CD4-positive, alpha-beta T cell treated with Interleukin-15 for 4 hours (primary cell): ENCODE measurements at regions not wholly inside any gene's neighbourhood (a gene's known extent, or its start where the extent isn't known, plus 50 kb on each side); places are given as distances from the start of the nearest gene placed in this dataset.

Source experiments
- DNase-seq: peaks from one replicate; pipeline ENCODE4 v3.0.0-alpha.2; 2020; ENCODE audit warnings: low spot score

DNA sequence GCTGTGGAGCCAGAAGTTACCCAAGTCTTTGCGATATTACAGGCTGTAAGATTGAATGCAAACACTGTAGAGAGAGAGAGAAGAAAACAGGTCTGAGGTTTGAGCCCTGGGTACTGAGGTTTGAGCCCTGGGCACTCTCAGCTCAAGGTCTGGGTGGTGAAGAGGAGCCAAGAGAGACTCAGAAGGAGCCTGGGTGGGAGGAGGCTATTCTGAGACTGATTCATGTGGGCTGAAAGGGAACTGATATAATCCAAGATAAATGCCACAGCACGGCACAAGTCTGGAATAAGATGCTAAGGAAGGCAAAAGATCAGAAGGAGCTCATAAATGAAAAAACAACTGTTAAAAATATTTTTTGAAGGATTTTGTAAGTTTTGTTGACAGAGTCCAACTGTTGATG lies 407.6 kb upstream of the HS6ST1 start:
- no peak for DNase-seq

DNA sequence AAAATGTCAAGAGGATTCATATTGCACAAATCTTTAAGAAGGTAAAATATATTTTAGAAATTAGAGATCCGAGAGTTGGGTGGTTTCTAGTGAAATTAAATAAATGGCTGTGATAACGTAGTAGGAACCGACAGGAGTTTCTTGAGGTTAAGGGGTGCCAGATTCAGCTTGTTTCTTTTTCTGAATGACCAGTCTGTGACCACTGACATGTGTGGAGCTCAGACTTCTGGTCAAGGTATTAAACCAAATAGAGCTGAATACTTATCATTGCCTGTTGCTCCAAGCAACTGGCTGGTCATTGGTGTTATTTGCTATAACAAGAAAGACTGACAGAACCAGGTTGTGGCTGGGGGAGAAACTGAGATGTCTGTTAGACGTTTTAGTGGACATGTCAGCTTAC lies 408.2 kb upstream of the HS6ST1 start:
- no peak for DNase-seq

DNA sequence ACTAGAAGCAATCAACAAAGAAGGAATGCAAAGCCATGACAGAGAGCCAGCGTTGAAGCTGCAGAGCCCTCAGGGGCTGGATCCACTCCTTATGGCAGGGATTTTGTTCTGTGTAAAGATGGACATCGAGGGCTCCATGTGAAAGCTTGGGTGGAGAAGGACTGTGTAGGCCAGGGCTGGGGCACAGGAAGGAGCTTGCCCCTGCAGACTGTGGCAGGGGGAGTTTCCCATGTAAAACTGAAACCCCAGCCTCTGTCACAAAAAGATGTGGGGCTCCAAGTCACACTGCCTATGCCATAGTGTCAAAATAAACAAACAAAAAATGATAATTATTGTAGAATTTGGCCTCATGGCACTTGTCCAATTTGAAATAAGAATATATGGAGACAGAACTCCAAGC lies 408.7 kb upstream of the HS6ST1 start:
- no peak for DNase-seq

DNA sequence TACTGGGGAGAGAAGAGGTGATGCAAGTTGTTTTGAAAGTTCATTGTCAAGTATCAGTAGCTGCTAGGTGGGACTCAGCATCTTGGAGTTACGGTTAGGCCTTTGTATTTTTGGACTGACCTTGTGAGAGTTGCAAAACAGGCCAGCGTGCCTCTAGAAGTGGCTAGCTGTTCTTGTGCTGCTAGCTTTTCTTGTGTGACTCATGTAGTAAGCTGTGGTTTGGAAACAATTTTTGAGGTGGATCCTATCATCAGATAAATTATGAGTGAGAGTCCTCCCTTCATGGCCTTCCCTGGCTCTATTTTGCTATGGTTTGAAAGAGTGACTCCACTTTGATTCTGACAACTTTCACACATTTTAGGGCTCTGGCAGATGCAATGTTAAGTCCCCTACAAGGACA lies 409.2 kb upstream of the HS6ST1 start:
- no peak for DNase-seq

DNA sequence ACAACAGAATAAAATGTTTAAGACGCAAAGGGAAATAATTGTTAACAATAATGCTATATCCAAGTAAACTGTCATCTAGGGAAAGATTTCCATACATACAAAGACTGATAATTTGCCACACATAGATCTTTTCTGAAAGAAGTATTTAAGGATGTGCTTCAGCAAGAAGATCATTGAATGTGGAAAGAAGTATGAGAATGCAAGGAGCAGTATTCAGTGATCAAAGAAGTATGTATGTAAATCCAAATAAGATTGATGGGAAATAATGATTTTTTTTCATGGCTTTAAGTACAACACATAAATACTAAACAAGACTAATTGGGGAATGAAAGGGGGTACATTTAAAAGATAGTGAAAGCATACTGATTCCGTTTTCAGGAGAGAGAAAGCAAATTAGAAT lies 410.4 kb upstream of the HS6ST1 start:
- DNase-seq, result no peak

DNA sequence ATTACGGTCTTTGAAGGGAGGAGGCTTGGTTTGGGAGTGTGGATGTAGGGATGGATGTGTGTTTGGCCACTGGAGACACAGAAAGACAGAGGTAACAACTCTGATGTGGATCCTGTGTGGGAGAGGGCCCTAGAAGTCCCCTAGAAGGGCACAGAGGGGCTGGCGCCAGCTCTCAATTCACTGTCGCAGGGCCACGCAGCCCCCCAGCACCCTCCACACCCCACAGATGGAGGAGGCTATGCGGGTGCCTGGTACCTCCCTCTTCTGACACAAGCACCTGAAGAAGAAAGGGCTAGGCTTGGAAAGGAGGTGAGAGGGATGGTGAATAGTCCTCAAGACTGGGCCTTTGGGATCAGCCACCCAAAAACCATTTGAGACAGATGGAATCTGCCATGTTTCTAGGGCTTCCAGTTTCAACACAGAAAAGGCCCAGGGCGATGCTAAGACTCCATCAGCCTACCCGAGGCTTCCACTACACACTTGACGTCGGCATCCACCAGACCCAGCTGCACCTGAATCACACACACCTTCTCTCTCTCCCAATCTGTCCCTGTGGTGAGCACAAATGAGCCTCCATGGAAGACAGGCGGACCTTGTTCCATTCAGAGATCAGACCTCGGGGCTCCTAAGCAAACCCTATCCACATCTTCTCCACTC lies 413.5 kb upstream of the HS6ST1 start:
- DNase-seq, result no peak

DNA sequence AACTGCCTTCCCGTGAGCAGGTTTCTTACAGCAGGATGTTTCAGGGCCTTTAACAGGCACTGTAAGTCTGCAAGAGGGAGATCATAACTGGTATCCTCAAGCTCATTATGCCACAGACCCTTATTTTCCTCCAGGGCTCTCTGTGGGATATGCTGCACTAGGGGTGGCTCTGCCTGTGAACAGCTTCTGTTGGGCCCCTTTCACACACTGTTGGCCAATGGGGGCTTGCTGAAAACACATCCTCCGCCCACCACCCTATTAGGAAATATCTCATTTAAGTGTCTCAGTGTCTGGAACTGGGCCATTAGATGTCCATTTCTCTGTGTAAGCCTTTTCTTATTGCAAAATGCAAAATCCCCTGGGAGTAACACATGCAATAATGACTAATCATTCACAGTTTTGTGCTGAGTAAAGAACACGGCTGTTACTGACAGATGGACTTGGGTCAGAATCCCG lies 414.3 kb upstream of the HS6ST1 start:
- no peak for DNase-seq

DNA sequence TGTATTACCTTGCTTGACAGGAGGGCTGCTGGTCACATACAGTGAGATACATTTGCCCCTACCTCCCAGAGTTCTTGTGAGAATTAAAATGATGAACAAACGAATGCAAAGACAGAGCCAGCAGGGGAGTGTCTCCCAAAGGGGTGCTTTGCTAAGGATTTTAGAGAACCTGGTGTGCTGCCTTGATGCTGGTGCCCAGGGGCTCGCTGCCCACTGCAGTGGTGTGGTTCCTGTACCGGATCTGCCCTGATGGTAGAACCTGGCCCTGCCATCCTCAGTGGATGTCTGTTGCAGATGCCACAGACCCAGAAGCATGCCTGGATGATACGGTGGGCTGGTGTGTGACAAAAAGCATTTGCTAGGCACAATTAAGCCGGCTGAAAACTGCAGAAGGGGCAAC lies 414.8 kb upstream of the HS6ST1 start:
- no peak for DNase-seq

DNA sequence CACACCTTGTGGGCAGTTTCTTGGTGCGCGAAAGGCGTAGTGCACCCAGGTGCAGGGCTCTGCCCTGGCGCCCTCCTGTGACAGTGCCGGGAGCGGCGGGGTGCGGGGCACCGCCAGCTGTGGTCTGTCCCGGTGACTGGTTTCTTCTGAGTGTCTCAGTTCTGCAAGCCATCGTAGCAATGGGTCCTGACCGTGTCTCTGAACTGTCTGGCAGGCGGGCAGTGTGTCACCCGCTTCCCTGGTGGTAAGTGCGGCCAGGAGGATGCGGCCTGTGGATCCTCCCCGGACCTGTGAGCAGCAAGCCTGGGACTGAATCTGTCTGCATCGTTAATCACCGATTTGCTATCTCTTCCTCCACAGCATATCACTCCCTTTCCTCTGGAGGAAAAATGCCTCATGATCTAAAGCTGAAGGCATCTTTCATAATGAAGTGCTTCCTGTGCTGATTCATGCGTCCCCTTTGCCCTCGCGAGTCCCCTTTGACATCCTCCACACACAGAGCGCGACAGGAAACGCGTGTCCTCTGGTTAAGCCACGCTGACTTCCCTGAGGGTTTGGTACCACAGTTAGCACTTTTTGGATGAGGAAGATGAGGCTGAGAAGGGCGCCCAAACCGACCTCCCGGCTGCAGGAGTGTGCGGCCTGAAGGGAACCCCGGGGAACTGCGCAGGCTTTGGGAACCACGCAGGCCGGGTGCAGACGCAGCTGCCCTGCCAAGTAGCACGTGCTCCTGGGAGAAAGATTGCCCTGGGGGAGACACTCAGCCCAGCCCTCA lies 416.0 kb upstream of the HS6ST1 start:
- no peak for DNase-seq

DNA sequence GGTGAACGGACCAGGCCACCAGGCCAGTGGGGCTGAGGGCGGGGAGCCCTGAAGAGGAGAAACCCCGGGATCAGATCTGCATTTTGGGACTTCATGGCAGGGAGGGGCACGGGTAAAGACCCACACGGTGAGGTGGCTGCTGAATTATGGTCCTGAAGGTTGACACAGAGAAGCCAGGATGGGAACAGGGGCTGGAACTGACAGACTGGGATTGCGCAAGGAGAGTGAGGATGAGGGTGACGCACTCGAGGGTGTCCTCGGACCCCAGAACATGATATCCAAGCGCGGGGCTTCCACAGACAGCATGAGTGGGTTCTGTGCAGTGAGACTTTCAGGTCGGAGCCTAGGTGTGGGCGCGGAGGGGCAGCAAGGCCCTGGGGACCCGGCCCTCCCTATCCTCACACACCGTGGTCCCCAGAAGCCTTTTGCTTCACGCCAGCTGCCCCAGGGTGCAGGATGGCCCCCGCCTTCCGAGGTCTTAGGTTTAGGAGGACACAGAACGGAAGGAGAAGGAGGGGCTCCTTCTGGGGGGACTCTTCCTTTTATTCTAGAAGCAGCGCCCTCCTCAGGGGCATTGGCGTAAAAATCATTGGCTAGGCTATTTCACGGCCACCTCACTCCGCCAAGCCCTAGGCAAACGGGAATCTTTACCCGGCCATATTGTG lies 416.8 kb upstream of the HS6ST1 start:
- DNase-seq, result no peak

DNA sequence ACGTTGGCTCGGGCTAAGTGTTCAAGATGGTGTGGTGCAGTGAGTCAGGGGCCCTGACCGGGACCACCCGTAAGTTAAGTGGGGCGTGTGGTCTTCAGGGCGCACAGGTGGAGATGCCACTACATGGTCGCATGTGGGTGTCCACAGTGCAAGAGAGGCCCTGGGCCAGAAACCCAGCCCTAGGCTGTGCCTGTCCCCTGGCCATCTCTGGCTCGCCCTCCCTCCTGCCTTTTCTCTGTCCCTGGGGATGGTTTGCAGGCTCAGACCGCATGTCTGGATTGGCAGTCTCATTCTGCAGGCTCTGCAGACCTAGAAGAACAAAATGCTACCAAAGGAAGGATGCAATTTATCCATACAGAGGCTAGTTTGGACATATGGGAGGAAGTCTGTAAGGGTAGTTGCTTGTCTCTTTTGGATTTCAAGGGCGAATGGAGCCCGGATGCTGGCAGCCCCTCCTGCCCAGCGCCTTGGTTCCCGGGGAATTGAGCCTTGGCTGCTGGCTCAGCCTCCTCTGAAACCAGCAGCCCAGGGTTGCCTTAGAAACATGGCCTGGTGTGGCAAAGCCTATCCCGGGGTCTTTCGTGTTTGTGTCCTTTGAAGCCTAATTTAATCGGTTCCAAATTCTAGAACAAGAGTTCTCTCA lies 417.5 kb upstream of the HS6ST1 start:
- DNase-seq, result no peak

DNA sequence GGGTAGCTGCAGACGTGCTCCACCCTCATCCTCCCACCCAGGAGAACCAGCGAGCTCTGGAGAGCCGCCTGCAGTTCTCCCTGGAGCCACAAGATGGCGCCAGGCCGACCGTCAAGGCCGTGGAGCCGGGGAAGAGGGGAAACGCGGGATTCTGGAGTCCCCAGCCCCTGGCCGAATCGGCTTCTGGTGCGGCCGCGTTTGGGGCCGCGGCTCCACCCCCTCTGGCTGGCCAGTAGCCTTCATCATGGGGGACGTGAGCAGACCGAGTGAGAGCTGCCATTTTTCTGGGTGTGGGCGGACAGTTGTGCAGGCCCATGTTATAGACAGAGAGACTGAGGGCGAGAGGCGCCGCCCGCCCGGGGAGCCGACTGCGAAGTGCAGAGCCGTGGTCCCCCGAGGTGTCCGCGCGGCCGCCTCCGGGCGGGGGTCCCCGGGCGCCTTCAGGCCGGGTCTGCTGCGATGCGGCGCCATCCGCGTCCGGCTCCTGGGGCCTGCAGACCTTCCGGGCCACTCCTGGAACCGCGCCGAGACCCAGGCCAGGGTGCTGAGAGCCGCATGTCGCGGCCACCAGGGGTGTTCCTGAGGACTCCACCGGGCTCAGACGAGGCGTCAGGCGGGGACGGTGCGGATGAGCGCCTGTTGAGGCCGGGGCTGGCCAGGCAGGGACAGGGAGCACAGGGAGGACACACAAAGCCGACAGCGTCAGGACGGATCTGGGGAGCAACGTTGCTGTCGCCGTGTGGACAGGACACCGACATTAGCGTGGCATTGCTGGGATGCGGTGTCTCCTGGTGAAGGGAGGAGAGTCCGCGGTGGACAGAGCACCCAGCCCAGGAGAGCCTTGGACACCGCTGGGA lies 418.2 kb upstream of the HS6ST1 start:
- peak; percentile 38 for DNase-seq

DNA sequence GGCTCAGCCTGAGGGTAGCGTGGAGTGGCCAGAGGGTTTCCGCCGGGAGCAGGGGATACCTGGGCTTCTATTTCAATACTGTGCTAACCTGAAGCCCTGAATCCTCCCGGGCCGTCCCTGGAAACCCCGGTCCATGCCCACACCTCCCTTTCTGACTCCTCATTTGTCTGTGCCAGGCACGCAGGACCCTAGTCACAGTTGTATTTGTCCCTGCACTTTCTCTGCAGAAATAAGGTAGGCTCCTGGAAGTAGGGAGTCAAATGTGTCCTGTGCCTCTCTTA lies 418.8 kb upstream of the HS6ST1 start:
- no peak for DNase-seq

DNA sequence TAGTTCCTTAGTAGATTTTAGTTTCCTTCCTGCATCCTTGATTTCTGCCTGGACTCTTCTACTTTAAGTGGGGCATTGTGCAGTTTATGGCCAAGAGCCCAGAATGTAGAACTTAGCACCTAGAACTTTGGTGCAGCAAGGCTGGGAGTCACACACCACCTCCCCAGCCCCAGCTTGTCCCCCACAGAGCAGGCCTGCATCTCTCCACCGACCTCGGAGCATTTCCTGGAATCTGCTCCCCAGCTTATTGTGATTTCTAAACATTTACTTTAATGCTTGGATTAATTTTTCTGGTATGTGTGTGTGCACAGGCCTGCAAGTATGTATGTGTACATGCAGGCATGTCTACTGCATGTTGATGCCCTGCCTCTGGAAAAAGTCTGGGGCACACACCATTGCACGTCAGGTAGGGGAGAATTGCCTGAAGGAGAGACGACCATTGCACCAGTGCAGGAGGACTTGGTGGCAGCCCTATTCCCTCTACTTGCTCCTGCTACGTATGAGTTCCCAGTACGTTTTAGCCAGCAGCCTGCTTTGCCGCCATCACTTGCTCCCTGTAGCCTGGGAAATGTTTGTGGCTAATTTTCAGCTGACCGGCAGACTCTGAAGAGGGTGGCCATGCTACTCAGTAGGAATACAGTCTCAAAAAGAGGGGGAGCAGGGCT lies 419.9 kb upstream of the HS6ST1 start:
- DNase-seq, result no peak

DNA sequence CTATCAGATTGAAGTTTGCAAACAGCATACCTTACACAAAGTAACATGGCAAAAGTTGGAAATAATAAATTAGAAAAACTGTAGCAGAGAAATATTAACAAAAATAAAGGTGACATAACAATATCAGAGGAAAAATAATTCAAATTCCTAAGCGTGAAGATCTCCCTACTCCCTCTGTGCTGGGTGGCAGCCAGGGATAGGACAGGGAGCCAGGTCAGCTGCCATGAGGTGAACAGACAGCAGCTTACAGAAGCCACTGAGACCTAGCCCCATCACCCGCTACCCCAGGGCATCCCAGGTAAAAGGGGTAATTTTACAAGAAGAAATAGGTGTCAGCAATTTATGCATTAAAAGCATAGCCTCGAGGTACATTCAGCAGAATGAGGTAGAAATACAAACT lies 423.8 kb upstream of the HS6ST1 start:
- no peak for DNase-seq

DNA sequence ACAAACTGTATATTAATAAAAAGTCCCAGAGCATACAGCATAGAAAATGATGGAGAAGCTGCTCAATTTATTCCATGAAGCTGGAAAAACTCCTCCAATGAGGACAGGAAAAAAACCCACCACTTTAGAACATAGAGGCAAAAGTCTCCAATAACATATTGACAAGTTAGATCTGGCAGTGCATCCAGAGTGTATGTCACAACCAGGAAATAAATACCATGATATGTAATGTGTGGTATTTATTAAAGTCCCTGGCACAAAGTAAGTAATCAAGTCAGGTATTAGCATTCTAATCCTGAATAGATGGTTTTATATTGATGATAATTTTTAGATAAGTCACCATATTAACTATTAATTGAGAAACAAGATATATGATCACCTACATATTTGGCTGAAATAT lies 427.3 kb upstream of the HS6ST1 start:
- DNase-seq, result no peak

DNA sequence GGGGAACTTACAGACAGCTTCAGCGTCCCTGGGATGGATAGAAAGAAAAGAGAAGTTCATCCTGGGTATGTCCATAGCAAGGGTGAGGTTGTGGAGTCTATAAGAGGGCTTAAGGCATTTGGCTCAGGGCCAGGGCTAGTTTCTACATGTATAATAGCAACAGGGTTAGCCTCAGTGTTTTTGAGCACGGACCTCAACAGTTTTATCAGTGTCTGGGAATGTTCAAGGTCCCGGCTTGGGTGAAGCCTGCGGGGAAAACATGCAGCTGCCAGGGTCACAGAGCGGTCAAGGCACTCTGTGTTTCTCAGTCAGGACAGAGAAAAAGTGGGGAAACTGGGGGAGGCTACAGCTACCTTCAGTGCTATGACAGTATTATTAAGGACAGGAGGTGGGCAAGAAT lies 427.7 kb upstream of the HS6ST1 start:
- DNase-seq, result no peak

DNA sequence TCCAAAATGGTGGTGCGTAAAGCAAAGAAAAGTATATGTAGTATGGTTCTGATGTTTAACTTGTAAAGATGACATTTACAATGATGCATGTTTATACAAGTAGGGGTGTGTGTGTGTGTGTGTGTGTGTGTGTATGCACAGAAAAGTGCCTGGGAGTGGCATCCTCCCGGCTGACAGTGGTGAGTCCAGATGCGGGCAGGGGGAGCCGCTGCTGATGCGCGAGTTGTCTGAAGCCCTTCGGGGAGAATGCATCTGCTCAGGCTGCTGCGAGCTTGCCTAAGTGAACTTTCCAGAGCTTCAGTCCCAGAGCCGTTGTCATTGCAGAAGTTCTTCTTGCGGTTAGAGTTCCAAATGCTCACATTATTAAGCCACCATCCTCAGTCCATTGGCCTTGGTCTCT lies 429.7 kb upstream of the HS6ST1 start:
- no peak for DNase-seq

DNA sequence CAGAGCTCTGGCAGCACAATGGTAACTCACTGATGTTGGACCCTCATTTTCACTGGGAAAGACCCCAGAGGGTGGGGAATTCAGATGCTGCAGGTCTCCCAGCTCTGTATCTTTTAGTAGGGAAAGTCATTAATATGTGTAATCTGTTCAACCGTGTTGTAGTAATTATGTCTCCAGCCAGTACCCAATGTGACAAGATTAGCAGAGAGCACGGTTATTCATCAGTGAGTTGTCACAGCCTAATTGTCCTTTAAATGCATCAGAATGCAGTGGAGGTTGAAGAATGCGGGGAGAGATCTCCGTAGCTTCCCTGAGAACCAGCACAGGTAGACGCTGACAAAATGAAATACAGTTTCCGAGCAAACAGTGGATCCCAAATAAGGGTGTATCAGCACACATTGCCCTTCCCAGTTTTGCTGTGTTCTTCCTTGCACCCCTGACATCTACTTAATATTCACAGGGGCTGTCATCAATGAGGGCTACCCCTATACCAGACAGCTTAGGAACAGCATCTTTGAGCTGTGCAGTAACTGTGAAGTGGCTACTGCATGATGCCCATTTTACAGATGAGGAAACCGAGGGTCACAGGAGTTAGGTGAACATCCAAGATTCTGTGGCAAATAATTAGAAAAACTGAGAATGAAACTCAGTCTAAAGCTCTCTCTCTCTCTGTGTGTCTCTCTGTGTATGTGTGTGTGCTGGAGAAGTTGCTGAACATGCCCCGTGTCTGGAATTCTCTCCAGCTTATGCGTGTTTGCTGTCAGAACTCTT lies 430.4 kb upstream of the HS6ST1 start:
- no peak for DNase-seq

DNA sequence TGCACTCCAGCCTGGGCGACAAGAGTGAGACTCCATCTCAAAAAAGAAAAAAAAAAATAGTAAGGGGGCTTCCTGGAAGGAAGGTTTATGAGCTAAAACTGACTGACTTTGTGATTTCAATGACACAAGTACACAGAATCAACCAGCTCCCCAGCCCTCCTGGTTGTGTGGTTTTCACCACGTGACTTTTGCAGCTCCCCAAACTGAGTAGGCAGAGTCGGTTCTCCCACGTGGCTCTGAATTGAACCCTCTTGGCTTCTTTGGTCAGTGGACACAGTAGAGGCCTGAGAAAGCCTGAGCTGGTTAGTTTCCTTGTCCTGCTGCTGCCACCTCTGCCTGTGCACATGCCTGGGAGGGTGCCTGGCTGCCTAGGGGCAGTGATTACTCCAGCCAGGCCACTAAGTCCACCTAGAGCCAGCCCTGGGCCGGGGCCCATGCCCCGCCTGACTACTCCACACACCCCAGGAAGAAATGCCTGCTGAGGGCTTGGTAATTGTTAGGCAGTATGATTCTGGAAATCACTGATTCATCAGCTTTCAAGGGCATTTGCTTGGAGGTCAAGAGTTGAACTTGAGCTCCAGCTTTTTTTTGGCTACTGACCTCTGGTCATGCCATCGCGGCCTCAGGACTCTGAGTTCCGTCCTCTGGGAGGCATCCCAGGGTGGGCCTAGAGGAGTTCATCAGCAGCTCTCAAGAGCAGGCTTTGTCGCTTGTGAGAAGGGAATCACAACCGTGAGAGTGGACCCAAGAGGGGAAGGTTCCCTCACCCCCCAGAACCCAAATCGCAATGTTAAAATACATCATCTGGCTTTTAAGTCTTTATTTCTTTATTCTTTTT lies 431.9 kb upstream of the HS6ST1 start:
- DNase-seq, result no peak
